ENCODE measurements at regions not wholly inside any gene's neighbourhood (a gene's known extent, or its start where the extent isn't known, plus 50 kb on each side); places are given as distances from the start of the nearest gene placed in this dataset.
A peak's percentile ranks its signal among the peaks of the same experiment; 100 is the strongest.

DNA sequence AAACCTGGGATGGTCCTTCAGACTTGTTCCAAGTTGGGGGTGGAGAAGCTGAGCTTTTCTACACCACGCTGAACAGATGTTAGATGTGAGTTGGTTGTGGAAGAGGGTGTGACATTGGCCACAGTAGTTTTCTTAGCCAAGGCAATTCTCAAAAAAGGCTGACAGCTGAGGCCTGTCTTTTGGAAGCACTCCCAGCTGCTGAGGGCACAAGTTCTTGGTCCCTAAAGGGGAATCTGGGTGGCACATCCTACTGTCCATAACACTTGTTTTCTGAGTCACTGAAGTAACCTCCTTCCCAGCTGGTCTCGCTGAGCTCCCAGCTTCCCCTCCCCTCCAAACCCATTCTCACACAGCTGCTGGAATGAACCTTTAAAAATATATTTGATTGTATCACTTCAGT, 375.7 kb upstream of the KIRREL3 start:
- no peak for DNase-seq

DNA sequence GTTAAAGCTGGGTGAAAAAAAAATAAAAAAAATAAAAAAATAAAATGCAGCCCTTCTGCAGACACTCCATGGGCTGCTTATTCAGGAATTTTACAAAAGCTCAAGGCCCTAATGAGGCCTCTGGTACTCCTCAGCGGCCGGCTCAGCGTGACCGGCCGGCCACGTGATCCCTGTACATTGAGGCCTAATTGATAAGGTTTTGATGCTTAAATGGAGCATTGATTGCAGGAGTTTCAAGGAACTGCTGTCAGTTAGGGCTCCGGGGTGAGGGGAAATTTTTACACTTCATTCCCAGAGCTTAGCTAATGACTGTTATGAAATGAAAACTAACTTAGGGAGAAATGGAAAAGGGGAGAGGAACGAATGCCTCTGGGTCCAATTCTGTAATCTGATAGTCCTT, 368.8 kb upstream of the KIRREL3 start:
- no peak for DNase-seq

DNA sequence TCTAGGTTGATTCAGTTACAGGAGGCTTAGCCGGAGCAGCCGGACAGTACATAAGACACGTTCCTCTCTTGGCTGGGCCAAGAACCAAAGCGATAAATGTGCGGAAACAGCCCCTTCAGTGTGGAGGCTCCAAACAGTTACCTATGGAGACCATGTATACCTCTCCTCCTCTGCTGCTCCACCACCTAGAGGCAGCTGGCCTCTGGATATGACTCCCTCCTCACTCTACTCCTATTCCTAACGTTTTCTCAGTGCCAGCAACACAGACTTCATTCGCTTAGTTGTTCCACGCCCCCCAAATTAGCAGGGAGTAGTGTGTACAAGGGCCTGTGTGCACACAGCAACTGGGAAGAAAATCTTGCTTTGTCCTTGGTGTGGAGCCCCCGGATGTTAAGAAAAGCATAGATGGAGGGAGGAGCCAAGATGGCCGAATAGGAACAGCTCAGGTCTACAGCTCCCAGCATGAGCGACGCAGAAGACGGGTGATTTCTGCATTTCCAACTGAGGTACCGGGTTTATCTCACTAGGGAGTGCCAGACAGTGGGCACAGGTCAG, 362.3 kb upstream of the KIRREL3 start:
- no peak for DNase-seq

DNA sequence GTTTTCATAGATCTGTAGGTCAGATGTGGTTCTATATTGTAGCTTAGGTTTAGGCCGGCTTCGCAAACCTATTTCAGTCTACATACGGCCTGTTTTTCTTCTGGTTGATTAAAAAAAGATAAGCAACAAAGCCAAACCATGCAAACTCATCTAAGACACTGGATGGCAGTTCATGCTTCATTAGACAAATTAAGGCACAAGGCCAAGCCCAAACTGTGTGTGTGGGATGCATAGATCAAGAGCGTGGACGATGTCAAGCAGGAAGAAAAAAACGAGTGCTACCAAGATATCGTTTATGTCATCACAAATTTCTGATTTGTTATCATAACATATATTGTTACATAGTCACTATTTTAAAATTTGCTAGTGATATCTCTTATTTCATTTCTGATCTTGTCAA, 357.6 kb upstream of the KIRREL3 start:
- DNase-seq: no peak

DNA sequence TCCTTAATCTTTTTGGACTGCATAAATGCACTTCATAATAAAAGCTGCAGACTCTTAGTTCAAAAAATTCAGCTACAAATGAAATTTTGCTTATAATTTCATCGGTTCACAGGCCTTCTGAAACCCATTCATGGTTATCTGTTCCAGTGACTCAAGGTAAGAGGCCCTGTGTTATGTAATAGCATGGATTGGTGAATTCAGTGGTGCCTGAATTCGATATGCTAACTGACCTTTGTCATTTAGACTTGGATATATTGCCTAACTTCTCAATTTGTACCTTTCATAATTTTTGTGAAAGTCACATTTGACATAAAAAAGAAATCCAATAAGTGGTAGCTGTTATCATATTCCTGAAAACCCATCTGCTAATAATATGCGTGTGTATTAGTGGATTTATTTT, 349.9 kb upstream of the KIRREL3 start:
- DNase-seq: no peak

DNA sequence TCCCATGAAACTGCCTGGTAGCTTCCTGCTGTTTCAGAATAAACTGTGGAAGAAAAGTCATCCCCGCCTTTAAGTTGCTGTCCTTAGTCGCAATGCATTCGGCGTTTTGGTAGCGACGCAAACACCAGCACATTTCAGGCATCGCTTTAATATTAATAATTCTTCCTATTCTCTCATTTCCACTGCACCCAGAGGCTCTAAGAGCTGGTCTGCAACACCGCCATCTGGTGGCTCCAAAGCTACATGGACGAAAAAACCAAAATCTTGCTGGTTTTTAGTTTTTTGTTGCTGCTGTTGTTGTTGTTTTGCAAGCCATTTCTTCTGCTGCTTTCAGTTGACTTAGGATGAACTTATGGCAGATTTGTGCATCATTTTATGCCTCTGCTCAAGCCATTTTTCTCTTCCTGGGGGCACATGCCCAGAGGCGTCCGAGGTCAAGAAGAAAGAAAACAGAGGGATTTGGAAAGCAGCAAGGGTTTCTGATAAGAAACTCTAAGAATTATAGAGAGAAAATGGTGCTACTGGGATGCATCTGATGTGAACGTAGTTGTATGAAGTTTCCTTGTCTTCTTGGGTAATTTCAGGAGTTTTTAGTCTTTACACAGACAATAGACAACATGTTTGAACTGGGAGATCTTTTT, 345.4 kb upstream of the KIRREL3 start:
- peak in 35 of 58 donors; percentile 1 to 51 (median 14) for DNase-seq

DNA sequence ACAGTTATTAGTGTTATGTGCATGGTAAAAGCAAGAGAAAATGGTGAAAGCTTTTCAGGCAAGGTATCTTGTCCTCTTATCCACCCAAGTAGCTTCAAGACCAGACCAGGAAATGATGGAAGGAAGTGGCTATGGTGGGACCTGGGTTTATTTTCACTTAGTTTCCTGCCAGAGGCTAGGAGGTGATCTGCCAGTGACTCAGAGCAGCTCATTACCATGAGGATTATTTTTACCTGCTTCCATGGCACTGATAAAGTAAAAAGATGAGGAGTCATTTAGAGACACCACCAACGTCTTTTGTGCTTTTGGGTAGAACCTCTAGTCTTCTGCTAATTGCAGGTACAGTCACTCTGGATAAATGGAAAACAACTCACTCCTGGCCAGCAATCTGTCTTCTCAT, 339.9 kb upstream of the KIRREL3 start:
- no peak for DNase-seq

DNA sequence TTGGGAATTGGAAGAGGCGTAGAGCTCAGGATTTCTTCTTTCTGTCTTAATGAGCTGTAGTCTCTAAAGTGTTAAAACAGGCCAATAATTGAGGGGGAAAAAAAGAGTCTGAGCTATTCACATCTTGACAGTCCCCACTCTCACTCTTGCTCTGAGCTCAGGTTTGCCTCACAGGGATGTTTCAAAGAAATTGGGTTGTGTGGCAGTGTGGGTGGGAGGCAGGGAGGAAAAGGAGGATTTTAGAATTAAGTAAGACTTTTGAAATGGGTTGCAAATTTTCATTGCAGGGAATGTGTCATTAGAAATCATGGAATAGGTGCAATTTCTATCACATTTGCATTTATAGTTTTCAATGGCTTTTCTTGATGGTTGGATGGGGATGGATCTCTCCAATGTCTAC, 338.8 kb upstream of the KIRREL3 start:
- no peak for DNase-seq

DNA sequence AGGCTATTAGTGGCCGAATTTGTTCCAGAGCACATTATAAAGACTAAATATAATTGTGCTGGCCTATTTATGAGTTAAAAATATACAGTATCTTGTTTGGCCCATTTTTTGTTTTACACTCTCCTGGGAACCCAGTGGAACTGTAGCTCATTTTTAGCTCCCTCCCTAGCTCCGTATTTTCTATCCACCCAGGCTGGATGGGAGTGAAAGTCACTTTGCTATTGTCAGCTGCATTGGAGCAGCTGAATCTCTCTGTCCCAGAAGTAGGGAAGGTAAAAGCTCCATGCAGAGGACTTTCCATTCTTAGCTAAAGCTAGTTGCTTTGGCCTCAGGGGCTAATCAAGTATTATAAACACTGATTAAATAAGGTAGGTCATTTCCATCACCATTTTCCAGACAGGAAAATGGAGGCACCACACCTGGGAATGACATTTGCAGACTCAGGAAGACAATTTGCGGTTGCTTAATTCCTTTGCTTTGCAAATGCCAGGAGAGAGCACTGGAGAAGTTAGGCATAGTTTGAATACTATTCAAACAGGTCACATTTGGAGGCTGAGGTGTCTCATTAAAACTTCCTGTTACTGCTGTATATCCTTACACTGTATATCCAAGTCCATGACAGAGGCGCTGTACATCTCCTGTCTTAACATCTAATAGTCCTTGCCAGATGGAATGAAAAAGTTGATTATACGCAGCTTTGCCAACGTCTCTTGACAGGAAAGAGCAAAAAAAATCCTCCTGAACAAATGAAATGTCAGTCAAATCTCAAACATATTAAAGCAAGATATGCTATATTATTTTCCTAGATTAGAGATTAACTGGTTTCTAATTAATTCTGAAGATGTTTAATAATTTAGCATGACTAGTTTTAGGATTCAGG, 338.1 kb upstream of the KIRREL3 start:
- DNase-seq: no peak

DNA sequence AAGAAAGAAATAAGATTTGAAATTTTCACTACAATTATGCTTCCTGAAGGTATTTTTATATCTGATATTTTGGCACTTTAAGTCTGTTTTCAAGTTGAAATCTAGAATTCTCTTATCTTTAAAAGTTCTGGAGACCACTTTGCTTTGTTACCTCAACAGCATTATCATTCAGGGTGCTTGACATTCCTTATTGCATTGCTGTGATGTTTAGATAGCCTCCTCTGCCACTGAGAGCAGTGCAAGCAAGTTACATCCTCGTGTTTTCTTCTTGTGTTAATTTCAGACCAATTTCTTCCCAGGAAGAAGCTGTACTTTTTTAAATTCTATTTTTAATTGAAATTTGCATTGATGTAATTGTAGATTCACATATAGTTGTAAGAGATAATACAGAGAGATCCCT, 333.9 kb upstream of the KIRREL3 start:
- no peak for DNase-seq

DNA sequence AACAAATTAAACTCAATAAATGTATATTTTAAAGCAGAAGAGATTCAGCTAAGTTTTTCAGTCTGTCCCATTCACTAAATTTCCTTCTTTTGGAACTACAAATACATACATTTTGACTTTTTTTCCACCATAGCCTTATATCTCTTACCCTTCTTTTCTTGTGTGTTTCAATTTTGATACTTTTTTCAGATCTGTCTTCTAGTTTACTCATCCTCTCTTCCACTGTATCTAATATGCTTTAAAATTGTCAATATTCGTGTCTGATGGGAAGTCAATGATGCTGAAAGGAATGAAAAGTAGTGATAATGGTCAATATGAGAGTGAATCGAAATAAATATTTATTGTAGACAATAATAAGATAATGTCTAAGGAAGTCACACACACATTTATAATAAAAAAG, 332.3 kb upstream of the KIRREL3 start:
- DNase-seq: no peak

DNA sequence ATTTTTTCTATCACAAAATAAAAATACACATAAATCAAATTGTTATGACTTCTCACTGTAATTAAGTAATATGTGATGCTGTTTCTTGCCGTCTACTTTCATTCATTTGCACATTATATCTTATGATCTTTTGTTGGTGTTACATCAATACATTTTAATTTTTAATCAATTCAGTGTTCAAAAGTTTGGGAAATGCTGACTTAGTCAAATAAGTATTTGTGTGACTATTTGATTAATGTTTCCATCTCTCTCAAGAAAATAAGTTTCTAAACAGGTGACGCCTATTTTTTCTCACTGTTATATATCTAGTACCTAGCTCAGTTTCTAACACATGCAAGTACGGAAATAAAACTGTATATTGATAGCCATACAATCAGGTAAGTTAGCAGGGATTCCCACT, 329.5 kb upstream of the KIRREL3 start:
- no peak for DNase-seq

DNA sequence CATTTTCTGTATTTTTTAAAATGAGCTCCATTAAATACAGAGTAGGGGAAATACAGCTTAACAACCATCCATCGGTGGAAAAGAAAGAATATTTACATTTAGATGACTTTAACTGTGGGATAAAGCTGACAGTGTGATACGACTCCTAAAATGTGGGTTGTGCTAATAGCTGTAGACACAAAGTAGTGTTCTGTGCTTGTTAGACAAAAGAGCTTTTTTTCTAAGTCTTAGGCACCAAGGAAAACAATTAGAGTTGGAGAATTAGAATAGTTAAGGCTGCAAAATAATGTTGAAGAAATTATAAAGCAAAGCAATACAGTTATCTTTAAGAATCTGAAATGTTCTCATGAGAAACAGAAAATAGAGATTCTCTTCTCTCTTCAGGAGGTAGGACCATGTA, 307.7 kb upstream of the KIRREL3 start:
- peak in 1 of 58 donors; percentile 12 for DNase-seq

DNA sequence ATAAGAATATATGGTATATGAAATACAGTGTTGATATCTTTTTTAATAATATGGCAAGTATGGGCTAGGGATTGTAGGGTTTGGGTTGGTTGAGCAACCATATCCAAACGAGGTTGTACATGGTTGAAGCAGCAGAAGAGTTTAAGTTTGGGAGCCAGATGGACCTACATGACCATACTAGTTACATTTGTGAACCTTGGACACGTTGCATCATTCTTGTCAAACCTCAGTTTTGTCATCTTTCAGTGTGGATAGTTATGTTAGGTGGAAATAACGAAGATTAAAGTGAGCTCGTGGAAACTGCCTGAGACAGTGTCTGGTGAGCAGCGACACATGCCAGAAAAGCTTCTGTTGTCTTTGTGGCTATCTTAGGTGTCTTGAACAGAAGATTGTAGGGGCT, 307.1 kb upstream of the KIRREL3 start:
- DNase-seq: no peak

DNA sequence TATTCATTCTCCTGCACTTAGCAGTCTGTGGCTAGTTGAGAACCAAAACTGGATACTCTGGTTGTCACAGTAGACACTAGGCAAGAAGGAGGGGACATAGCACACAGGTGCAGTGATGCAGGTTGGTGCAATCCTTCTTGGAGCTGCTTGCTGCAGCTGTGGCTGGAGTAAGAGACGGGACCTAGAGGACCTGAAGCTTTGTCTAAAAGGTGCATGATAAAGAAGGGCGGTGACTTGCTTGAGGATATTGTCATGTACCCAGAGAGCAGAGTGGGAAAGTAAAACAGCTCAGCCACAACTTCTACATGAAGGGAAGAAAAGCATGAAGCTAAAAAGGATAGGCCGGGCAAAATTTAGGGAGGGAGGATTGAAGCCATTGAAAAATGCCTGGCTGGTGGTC, 304.1 kb upstream of the KIRREL3 start:
- DNase-seq: no peak

DNA sequence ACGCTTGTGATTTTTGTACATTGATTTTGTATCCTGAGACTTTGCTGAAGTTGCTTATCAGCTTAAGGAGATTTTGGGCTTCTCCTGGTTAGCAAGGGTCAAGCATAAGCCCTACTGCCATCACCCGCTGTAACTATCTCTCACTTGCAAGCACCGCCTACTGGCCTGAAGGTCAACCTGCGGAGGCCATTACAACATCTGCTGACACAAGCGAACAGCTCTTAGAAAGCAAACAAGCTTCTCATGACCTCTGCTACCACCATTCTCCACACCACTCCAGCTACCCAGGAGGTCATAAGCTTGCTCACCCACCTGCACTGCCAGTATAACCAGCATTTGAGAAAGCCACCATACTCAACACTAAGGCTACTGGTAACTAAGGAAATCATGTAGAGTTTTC, 288.4 kb upstream of the KIRREL3 start:
- no peak for DNase-seq

DNA sequence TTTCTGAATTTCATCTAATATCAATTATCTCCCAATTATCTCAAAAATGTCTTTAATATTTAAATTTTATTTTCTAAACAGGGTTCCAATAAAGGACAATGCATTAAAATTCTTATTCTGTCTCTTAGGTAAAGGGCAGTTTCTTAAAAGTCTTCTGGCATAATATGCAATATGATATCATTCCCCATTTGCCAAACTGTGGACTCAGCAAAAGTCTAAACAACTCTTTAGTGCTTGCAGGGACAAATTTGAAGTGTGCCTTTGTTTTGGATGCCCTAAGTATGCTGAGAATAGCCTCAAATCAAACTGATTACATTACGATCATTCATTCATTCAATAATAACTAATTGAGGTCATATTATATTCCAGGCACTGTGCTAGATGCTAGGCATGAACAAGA, 281.0 kb upstream of the KIRREL3 start:
- DNase-seq: no peak

DNA sequence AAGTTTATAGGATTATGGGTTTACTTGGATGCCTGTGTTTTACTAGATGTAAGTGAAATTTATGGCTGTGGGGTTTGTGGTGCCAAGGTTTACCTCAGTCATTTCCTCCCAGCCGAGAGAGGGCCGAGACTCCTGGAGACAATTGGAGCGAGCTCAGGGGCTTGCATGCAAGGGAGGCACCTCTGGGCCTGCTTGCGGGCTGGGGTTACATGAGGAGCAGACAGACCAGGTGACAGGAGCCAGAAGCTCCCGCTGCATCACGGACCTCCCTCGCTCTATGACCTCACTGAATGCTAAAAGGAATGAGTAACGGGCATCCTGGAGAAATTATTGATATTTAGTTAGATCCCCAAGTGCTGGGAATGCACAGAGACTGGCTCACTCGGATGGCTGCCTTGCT, 275.2 kb upstream of the KIRREL3 start:
- DNase-seq: no peak

DNA sequence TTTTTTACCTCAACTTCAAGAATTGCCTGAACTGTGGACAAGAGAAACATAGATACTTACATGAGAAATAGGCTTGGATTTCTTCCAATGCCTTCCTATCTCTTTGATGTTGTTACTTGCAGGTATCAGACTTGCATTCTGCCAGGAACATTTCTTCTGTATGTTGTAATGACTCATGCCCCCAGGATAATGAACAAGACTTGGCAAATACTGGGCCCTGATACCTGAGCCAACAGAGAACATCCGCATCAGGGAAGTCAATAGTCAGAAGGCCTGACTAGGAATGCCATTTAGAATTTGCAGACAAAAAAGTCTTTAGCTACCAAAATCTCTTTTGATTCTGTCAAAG, 273.7 kb upstream of the KIRREL3 start:
- no peak for DNase-seq

DNA sequence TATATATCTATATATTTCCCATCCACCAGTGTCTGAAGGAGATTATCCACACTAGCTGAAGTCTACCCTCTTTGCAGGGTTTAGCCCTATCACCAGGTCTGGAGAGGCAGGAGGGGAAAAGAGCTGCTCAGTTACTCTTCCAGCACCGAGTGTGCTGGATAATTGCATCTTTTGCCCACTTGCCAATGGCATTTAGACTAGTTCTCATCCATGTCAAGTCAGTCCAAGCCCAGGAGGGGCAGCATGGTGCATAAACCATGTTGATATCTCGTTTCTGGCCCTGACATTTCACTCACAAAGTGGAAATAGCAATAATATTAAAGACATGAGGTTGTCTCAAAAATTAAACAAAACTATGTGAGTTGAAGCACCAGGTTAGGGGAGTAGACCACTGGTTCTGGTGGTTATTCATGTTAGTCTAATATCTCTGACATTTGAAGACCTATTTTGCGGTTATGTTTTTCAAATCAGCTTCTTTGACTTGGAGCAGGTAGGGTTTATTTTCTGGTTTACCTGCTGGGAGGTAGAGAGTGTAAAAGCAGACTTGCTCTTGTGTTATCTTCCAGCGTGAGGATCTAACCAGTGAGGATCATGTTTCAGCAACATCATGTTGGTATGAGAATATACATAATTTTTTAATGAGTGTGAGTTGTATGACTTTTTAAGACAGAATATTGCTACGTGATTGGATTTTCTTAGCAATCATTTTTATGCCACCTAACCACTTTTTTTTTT, 273.2 kb upstream of the KIRREL3 start:
- no peak for DNase-seq

DNA sequence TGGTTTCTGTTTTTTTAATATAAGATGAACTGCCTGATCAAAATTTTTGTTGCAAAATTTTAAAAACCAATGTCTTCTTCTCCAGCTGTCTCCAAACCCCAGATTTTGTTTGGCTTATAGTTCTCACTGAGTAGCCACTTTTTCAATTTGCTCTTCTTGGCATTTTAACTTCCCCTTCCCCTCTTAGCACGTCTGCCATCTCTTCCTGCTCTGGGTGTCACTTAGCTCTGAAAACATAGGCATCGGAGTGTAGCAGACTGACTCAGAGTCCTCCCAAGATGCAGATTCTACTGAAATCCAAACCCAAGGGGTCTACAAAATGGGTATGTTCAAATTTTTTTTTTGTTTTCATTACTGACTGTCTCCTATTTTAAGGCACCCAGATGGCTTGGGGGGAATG, 270.3 kb upstream of the KIRREL3 start:
- no peak for DNase-seq

DNA sequence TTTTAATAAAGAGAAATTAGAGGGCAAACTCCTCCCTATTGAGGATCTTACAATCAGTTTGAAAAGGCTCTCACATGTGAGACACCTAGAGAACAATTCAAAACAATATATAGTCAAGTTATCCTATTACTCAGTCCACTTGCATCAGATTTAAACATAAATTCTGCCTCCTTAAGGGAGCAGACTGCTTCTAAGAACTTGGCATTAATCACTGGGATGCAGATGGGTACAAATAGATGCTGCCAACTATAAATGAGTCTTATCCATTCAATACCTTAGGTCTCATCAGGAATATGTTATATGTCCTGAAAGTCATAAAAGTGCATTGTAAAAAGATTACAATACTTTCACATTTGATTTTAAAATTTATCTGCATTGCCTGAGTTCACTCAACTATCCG, 269.3 kb upstream of the KIRREL3 start:
- DNase-seq: no peak
